DMS 273 treated with DMSO at 0.1 percent for 48 hours (cell line): ENCODE measurements at regions not wholly inside any gene's neighbourhood (a gene's known extent, or its start where the extent isn't known, plus 50 kb on each side); places are given as distances from the start of the nearest gene placed in this dataset.

Experiments used
- DNase-seq: peaks from one replicate; lab custom pipeline; 2025; lab: John Stamatoyannopoulos, UW

DNA sequence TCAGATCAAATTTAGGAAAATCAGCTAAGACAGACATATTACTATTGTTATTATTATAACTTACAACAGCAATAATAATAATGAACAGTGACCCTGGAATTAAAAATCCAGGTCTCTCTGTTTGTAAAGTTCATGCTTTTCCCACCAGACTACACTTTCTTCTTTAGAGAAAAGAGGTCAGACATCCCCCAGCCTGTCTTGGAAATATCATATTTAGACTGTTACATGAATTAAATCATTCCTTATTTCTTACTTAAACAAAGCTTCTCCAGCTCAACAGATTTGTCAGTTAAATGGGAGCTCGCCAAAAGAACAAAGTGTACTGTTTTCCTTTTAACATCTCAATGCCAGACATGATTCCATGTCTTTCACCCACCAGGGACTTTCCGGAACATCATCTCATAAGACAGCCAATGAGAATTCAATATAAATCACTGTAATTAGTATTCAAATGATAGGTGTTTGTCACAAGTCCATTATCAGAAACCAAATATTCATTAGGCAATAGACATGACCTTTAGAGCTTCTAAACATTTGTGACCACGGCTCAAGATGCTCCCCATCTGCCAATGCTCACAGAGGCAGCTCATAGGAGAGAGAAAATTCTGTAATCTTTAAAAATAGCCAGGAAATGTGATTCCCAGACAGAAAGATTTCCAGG is 351.9 kb downstream of the ENC1 start:
- no peak for DNase-seq

- DNase-seq, result no peak
Measured at GRCh38 chr5:74288038-74288437, 352.5 kb downstream of the ENC1 start.

GRCh38 chr5:74286734-74287695 is 353.5 kb downstream of the ENC1 start:
- peak; percentile 34 for DNase-seq

GRCh38 chr5:74285675-74286280 is 354.8 kb downstream of the ENC1 start:
- DNase-seq, result peak; percentile 24

DNA sequence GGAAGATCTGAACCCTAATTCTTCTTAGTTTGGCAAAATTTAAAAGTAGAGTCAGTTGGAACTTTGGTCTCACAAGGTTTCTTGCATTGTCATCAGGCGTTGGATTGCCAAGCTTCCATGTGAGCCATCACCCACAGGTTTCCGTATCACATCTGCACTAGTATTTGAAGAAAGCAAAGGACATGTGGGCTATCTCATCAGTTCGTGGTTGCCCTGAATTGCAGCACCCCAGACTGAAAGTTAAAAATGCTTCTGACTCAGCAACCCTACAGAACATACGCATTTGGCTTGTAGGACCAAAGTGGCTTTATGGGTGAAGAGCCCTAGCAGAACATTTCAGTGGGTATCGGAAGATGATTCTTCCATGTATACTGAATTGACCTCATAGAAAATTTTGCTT is 358.0 kb downstream of the ENC1 start:
- no peak for DNase-seq

DNA sequence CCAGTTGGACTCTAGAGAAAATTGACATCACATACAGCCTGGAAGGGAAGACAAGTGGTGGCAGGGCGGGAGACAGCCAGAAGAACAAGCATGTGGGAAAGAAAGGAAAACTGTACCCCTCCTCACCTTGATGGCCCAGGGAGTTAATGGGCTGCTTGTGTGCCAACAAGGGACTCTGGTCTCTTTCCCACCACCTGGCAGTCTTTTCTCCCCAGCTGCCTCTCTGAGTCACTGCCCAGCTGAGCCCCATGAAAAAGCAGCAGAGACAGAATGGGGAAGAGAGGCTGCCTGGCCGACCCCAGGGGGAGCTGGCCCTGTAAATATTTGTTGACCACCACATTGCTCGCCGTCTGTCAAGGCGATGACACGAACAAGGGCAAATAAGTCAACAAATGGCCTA is 359.4 kb downstream of the ENC1 start:
- peak; percentile 85 for DNase-seq

GRCh38 chr5:74280306-74280705 is 360.2 kb downstream of the ENC1 start:
- no peak for DNase-seq

- no peak for DNase-seq
Measured at GRCh38 chr5:74279244-74279643, 361.3 kb downstream of the ENC1 start.

DNA sequence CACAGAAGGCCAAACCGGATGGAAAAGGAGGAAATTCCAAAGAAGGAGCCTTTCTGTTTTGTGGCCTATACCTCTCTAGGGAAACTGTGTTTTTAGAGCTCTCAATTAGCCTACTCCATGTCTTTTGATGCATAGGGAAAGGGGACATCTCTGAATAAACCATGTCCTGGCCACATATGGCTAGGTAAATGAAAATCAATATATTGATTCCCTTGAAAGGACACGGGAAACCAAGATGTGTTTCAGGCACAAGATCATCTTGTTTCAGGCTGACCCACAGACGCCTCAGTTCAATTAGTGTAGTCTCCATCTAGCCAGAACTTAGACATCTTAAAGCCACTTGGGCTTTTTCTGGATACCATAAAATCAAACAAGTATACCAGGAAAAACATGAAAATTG is 363.1 kb downstream of the ENC1 start:
- no peak for DNase-seq

DNA sequence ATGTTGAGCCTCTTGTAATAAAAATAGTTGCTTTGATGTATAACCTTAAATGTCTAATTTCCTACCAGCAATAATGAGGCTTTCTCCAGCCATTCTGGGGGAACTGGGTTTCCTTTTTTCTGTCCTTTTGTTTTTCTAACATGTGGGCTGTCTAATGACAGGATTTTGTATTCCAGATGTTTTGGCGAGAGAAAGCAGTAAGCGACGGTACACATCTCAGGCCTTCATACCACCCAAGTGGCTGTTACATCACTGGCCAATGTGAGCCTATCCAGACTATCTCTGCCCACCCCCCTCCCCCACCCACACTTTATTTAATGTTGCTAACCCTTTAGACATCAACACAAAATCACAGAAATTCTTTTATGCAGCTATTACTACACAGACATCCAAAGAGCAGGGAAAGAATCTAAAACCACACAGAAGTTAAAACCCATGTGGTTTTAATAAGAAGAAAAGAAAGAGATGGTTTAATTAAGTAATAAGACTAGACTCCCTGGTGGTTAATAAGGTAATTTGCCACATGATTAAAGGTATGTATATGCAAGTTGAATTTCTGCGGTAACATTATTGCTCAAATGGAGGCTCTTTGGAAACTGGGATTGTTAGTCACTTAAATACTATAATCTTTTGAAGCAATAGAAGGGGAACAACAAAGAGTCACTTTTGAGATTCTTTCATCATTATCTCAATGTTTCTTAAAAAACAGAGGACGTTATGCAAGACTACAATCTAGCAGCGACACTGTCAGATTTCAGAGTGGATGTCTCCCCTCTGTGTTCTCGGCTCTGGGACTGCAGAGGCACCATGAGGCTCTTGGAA is 365.1 kb downstream of the ENC1 start:
- DNase-seq, result no peak

GRCh38 chr5:74274326-74274725 is 366.2 kb downstream of the ENC1 start:
- DNase-seq, result no peak

DNA sequence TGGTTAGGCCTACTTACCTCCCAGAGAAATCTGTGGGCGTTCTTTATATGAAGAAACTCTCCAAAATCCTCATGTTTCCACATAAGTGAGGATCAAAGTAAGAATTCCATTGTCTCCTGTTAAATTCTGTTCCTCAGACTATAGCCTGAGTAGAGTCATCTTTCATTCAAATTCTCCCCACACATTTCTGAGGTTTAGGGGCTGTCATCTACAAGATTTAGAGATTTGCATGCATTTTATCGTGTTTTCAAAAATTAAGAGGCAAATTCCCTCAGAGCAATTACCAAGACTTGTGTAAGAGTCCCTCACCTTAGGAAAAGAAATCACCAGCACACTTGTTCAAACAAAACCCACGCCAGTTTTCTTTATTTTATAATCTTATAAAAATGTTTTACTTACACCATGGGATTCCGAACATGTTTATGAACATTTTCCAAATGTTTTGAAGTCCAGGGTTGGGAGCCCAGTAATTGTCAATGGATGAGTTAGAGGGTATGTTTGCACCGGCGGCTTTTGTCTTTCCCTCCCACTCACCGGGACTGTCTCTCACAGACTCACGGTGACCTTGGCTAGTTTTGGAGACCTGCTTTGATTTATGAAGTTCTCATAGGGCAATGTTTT is 367.6 kb downstream of the ENC1 start:
- no peak for DNase-seq

GRCh38 chr5:74272024-74272775 is 368.3 kb downstream of the ENC1 start:
- DNase-seq, result no peak

- no peak for DNase-seq
Measured at GRCh38 chr5:74268297-74268696, 372.2 kb downstream of the ENC1 start.

DNA sequence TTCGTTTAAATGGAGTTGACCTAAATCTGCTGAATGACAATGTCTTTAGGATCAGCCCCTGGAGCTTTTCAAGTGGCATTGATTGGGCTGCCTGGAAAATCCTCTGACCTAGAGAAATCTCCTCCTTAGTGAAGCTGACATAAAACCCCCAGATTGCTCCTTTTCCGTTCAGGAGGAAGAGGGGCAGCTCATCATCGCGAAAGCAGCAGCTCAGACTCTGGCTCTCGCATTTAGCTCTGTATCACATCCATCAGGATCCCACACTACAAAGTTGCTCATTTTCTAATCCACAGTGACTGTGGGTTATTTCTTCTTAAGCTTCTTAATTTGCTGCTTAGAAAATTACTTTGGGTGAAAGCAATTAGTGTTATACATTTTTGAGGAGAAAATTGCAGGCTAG is 373.7 kb downstream of the ENC1 start:
- DNase-seq, result no peak

- no peak for DNase-seq
Measured at GRCh38 chr5:74266132-74266531, 374.4 kb downstream of the ENC1 start.

DNA sequence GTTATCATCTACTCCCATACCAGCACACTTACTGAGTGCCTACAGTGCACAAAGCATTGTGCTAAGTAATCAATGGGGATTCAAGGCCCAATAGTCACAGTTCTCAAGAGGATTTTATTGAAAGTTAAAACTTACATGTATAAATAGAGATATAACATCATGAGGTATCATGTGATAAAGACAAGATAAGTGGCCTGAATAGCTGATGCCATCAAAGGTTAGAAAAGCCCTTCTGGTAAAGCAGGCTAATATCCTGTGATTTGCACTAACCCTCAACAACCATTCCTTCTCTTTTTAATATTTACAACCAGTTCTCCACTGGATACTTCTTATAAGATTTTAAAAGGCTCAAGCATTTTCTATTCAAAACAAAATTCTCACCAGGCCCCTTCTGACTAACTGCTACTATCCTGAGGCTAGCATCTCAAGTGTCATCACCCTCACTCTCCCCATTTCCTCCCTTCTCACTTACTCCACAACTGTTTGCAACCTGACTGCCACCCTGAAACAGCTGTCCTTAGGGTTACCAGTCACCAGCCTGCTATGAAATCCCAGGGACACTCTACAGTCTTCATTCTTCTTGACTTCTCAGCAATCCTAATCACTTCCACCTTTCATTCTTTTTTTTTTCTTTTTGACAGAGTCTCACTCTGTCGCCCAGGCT is 377.9 kb downstream of the ENC1 start:
- no peak for DNase-seq

DNA sequence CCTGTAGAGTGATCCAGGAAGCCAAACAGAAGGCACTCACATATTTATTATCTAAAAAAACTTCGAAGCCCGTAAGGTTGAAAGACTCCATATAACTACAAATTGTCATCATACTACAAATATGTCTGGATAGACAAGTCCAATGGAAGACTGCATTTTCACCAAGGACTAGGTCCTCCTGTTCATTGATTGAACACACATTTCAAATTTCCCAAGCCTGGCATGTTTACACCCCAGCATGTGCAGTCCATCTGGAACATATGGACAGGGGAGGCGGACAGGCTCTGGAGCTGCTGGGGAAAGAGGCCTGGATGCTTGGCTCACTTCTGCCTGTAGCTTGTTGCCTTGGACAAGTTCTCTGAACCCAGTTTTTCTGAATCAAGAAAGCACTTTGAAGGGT is 378.7 kb downstream of the ENC1 start:
- peak; percentile 64 for DNase-seq

DNA sequence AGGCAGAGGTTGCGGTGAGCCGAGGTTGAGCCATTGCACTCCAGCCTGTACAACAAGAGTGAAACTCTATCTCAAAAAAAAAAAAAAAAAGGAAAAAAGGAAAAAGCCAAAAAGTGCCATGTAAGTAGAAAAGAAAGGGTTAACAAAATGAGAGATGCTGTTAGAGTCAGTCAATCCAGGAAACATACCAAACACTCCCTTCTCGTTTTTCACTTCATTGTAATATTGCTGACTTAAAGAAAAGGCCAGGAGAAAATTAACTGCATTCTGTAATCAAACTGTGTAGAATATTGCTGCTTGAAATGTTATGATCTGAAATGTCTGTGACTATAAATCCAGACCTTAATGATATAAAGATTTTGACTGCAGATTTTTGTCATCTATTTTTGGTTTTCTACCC is 379.1 kb downstream of the ENC1 start:
- no peak for DNase-seq

DNA sequence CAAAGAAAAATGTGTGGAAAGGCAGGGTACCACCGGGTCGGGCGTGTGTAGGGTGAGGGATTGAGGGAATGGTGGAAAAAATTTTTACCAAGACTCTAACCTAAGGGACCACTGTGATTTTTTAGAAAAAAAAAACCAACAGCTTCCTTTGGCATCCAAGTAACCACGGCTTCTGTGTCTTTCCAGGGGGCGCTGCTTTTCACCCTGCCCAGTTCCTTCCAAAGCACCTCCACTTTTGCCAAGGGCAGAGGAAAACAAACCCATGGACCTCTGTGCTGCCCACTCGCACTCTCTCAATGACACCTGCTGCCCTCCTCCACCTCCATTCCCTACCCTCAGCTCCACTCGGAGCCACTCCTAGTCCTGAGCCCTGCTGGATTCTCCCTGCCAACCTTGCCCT is 381.0 kb downstream of the ENC1 start:
- DNase-seq, result no peak
